OCI-LY7 (cell line): ENCODE measurements at regions not wholly inside any gene's neighbourhood (a gene's known extent, or its start where the extent isn't known, plus 50 kb on each side); places are given as distances from the start of the nearest gene placed in this dataset.

Source experiments
- BruUV-seq: library from RNA; stranded (reverse); fragments of 400-500 nt; replicated peaks from 2 replicates; lab custom pipeline; 2021; lab: Mats Ljungman, UMichigan
- CTCF ChIA-PET: fragments of 300-600 bp; sonication (Branson Sonifier 250); formaldehyde crosslinking; loops from one replicate; lab custom pipeline; 2022; ENCODE audit warnings: antibody characterized with exemption; ENCODE audit not compliant: unreplicated experiment; lab: Charles Lee
- POLR2A ChIA-PET: fragments of 300-600 bp; sonication (Branson Sonifier 250); formaldehyde crosslinking; loops from one replicate; lab custom pipeline; 2022; ENCODE audit warnings: antibody characterized with exemption; lab: Charles Lee
- DNase-seq: peaks from one replicate; pipeline ENCODE4 v3.0.0-alpha.2; 2015; ENCODE audit warnings: low spot score
- H2AFZ ChIP-seq: fragments of 200-600 bp; sonication (generic), shearing (Covaris generic); 2 replicates; pipeline ENCODE4 v1.6.1; 2014; ENCODE audit warnings: mild to moderate bottlenecking, antibody characterized with exemption, low read length, moderate library complexity
- H3K27ac ChIP-seq: fragments of 200-600 bp; sonication (generic); 2 replicates; pipeline ENCODE4 v1.5.1; 2014; ENCODE audit warnings: mixed run types, low read depth, mild to moderate bottlenecking, moderate library complexity, low read length, inconsistent platforms; ENCODE audit not compliant: poor library complexity, severe bottlenecking
- H3K36me3 ChIP-seq: fragments of 200-600 bp; sonication (generic); 2 replicates; pipeline ENCODE4 v1.6.1; 2014; ENCODE audit warnings: mild to moderate bottlenecking, antibody characterized with exemption, low read length, moderate library complexity, mixed read lengths; ENCODE audit not compliant: insufficient read depth
- H3K4me1 ChIP-seq: fragments of 200-600 bp; sonication (generic); 2 replicates; pipeline ENCODE4 v1.5.1; 2014; ENCODE audit warnings: mild to moderate bottlenecking, low read length; ENCODE audit not compliant: insufficient read depth, poor library complexity, severe bottlenecking
- H3K4me2 ChIP-seq: fragments of 200-600 bp; sonication (generic); 2 replicates; pipeline ENCODE4 v1.6.1; 2014; ENCODE audit warnings: mild to moderate bottlenecking, low read length
- H3K4me3 ChIP-seq: fragments of 200-600 bp; sonication (generic); 2 replicates; pipeline ENCODE4 v1.5.1; 2014; ENCODE audit warnings: mild to moderate bottlenecking, low read depth, low read length; ENCODE audit not compliant: poor library complexity, severe bottlenecking
- H3K79me2 ChIP-seq: fragments of 200-600 bp; sonication (generic); 2 replicates; pipeline ENCODE4 v1.6.1; 2016; ENCODE audit warnings: low read depth, mild to moderate bottlenecking, low read length, moderate library complexity, mixed read lengths; ENCODE audit not compliant: insufficient read depth
- H3K9me2 ChIP-seq: fragments of 200-600 bp; sonication (generic); 2 replicates; pipeline ENCODE4 v1.6.1; 2016; ENCODE audit warnings: mild to moderate bottlenecking, low read length, mixed read lengths; ENCODE audit not compliant: insufficient read depth
- H3K9me3 ChIP-seq: fragments of 200-600 bp; sonication (generic); 2 replicates; pipeline ENCODE4 v1.6.1; 2014; ENCODE audit warnings: mild to moderate bottlenecking, mixed run types, low read length, mixed read lengths
- H4K20me1 ChIP-seq: fragments of 200-600 bp; sonication (generic); 2 replicates; pipeline ENCODE4 v1.6.1; 2014; ENCODE audit warnings: mild to moderate bottlenecking, antibody characterized with exemption, low read length, moderate library complexity, mixed read lengths; ENCODE audit not compliant: insufficient read depth
- CTCF ChIP-seq: fragments of 200-600 bp; sonication (generic); conservative IDR thresholded peaks from 2 replicates; pipeline ENCODE4 v1.5.1; 2014; ENCODE audit warnings: mild to moderate bottlenecking, antibody characterized with exemption, low read length, moderate library complexity, mixed read lengths
- EZH2phosphoT487 ChIP-seq: fragments of 200-600 bp; sonication (generic); IDR thresholded peaks from 2 replicates; pipeline ENCODE4 v1.6.1; 2018; ENCODE audit warnings: low read depth, borderline replicate concordance, mild to moderate bottlenecking, mixed run types, antibody characterized with exemption, low read length, moderate library complexity, mixed read lengths
- intact Hi-C: fragments of 100-400 bp; cut with micrococcal nuclease; formaldehyde crosslinking; loops from one replicate; pipeline ENCODE4 v1.10.0; 2022; ENCODE audit not compliant: unreplicated experiment

- DNase-seq: no peak
- Histone ChIP-seq H3K4me2 (no peak overlapping the region), H3K9me2 (no peaks in the 10 kb centered on the region), H3K27ac (no peak overlapping the region), H3K79me2 (no peaks in the 10 kb centered on the region), H4K20me1 (no peaks in the 10 kb centered on the region), H3K4me1 (no peaks in the 10 kb centered on the region), H3K36me3 (no peaks in the 10 kb centered on the region), H2AFZ (no peak overlapping the region), H3K9me3 (no peaks in the 10 kb centered on the region), H3K4me3 (no peak overlapping the region)
- ChIA-PET POLR2A (no interaction called here), CTCF (no interaction called here)
- intact Hi-C loops: no loop called here
- TF ChIP-seq CTCF (no peak), EZH2phosphoT487 (no peak)
- BruUV-seq: no TSS peak
These were observed 89.6 kb upstream of the PTPRR start for GRCh38 chr12:71010143-71010479.

GRCh38 chr12:71009430-71010142, 89.0 kb upstream of the PTPRR start:
- no TSS peak for BruUV-seq
- no peak for DNase-seq
- Histone ChIP-seq H3K9me3 (no peaks in the 10 kb centered on the region), H2AFZ (no peak overlapping the region), H4K20me1 (no peaks in the 10 kb centered on the region), H3K36me3 (no peaks in the 10 kb centered on the region), H3K79me2 (no peaks in the 10 kb centered on the region), H3K4me1 (no peaks in the 10 kb centered on the region), H3K4me3 (no peak overlapping the region), H3K9me2 (no peaks in the 10 kb centered on the region), H3K4me2 (no peak overlapping the region), H3K27ac (no peak overlapping the region)
- CTCF ChIA-PET: no interaction called here
- TF ChIP-seq CTCF (no peak), EZH2phosphoT487 (no peak)
- intact Hi-C loops: no loop called here
- POLR2A ChIA-PET: no interaction called here

- ChIA-PET POLR2A (no interaction called here), CTCF (no interaction called here)
- Histone ChIP-seq H3K9me3 (no peaks in the 10 kb centered on the region), H3K4me3 (no peak overlapping the region), H3K79me2 (no peaks in the 10 kb centered on the region), H3K4me2 (no peak overlapping the region), H3K4me1 (no peaks in the 10 kb centered on the region), H2AFZ (no peak overlapping the region), H3K9me2 (no peaks in the 10 kb centered on the region), H4K20me1 (no peaks in the 10 kb centered on the region), H3K27ac (no peak overlapping the region), H3K36me3 (no peaks in the 10 kb centered on the region)
- intact Hi-C loops: no loop called here
- no TSS peak for BruUV-seq
- no peak for DNase-seq
- no peak for TF ChIP-seq CTCF
- no peak for TF ChIP-seq EZH2phosphoT487
These were observed 88.1 kb upstream of the PTPRR start for GRCh38 chr12:71008616-71009015.
